ENCODE measurements at regions not wholly inside any gene's neighbourhood (a gene's known extent, or its start where the extent isn't known, plus 50 kb on each side); places are given as distances from the start of the nearest gene placed in this dataset.

- no peak for DNase-seq (ENCODE audit: low read depth in 2 of 3, low spot score in 1 of 3)
Measured at GRCh38 chr7:32266932-32267475, 196.8 kb upstream of the PDE1C start.

DNA sequence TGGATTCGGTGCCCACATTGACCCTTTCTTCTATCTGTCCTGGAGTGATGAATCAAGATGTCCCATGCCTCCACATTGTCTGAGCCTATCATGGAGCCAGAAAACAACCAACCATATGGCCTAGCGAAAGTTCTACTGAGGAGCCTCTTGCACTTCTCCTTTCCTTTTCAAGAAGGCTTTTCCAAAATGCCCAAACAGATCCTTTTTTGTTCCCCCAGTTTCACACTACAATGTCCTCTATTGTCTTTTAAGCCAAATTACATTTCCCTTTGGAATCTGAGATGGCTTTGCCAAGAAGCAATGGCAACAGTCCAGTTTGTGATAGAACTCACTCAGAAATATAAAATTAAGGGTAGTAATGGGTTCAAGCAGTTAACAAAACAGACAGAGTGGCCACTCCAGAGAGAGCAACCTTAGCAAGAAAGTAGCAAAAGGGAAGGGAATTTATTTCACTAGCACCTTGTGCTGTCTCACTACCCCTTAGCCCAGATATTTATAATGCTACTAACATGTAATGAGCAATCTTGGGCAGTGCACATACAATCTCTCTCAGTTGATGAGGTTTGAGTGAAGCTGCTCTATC lies 194.6 kb upstream of the PDE1C start:
- DNase-seq (ENCODE audit: low read depth in 2 of 3, low spot score in 1 of 3) = no peak

GRCh38 chr7:32263611-32264010 lies 193.4 kb upstream of the PDE1C start:
- no peak for DNase-seq (ENCODE audit: low read depth in 2 of 3, low spot score in 1 of 3)

- DNase-seq (ENCODE audit: low read depth in 2 of 3, low spot score in 1 of 3) = no peak
Measured at GRCh38 chr7:32262315-32262714, 192.1 kb upstream of the PDE1C start.

- no peak for DNase-seq (ENCODE audit: low read depth in 2 of 3, low spot score in 1 of 3)
Measured at GRCh38 chr7:32259931-32260596, 189.9 kb upstream of the PDE1C start.

DNA sequence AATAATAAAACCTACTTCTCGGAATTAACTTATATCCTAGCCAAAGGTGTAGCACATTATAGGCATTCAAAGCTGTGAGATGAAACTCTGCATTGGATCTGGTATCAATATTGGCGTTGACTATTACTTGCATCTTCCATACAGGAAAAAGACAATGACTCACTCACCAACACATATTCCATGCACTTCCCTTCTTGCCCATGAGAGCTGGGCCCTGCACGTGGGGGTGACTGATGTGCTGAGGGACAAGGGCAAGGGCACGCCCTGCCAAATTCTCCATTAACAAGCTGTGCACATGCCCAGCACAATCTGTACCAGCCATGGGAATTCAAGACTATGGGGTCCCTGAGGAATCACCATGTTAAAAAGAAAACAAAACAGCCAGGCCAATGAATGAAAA lies 188.1 kb upstream of the PDE1C start:
- no peak for DNase-seq (ENCODE audit: low read depth in 2 of 3, low spot score in 1 of 3)

- DNase-seq (ENCODE audit: low read depth in 2 of 3, low spot score in 1 of 3) = no peak
Measured at GRCh38 chr7:32257621-32258020, 187.4 kb upstream of the PDE1C start.

DNA sequence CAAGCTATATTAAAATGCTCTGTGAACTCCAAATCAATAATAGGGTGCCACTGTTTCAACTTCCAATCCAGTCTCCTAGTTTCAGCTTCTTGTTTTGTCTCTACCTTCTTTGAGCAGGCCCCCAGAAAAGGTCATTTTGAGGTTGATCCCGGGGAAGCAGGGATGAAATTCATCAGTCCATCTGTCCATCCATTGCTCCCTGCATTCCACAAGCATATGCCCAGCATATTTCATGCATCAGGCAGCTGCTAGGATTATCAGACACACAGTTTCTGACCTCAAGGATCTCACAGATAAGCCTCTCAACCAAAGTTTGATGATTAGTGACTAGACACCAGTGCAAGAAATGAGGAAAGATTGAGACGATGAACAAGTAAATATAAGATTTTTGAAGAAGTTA lies 186.6 kb upstream of the PDE1C start:
- DNase-seq (ENCODE audit: low read depth in 2 of 3, low spot score in 1 of 3) = no peak

DNA sequence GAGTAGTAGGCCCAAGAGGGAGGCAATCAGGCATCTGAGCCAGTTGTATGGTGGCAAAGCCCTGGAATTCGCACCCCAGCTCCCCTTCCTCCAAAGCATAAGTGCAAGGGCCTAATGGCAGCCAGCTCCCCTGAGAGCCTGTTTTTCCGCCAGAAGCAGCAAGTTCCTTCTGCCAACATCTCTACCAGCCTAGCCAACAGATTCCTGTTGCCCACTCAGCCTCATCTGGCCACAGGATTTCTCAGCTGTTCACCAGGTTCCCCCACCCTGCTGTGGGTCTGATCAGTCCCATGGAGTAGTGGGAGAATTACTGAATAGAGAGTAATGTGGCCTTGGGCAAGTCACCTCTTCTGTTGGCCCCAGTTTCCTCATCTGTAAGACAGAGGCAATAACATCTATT lies 186.2 kb upstream of the PDE1C start:
- no peak for DNase-seq (ENCODE audit: low read depth in 2 of 3, low spot score in 1 of 3)

DNA sequence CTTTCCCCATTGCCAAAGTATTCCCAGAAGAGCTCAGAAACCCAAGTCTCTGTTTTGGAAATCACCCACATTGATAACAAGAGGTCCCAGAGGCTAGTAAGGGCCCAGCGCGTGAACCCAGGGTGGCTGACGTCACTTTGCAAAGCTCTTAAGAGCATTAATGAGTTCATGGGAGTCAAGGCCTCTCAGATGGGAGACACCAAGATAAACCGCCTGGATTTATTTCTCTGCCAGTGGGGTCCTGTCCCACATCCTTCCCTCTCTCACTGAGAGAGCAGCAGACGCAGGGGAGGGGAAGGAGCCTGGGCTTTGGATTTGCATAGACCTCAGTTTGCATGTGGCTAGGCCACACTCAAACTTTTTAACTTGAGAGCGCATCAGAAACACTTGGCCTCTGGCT lies 184.8 kb upstream of the PDE1C start:
- DNase-seq (ENCODE audit: low read depth in 2 of 3, low spot score in 1 of 3) = no peak

GRCh38 chr7:32253299-32253698 lies 183.1 kb upstream of the PDE1C start:
- no peak for DNase-seq (ENCODE audit: low read depth in 2 of 3, low spot score in 1 of 3)

GRCh38 chr7:32251659-32252058 lies 181.5 kb upstream of the PDE1C start:
- no peak for DNase-seq (ENCODE audit: low read depth in 2 of 3, low spot score in 1 of 3)

- DNase-seq (ENCODE audit: low read depth in 2 of 3, low spot score in 1 of 3) = no peak
Measured at GRCh38 chr7:32250471-32251260, 180.5 kb upstream of the PDE1C start.

- no peak for DNase-seq (ENCODE audit: low read depth in 2 of 3, low spot score in 1 of 3)
Measured at GRCh38 chr7:32250003-32250402, 179.8 kb upstream of the PDE1C start.

- DNase-seq (ENCODE audit: low read depth in 2 of 3, low spot score in 1 of 3) = no peak
Measured at GRCh38 chr7:32248522-32248921, 178.3 kb upstream of the PDE1C start.

DNA sequence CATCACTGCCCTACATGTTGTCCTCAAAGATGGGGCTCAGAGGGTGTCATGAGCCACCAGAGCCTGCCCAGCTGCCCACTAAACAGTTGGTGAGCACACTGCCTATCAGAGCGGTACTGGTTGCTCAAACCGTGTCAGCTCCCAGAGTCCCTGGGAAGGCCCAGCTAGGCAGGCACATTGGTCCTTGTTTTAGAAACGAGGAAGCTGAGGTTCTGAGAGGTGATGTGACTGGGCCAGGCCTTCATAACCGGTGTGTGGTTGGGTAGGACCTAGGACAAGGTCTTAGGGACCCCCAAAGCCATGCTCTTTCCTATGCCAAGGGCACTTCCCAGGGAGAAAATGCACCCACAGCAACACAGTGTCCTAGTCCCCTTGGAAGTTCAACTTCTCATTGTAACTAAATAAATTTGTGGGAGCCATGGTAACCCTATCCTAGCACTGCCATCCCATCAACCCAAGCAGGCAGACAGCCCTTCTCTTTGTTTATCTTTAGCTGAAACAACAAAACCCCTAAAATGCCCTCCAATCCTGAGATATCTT lies 174.7 kb upstream of the PDE1C start:
- DNase-seq (ENCODE audit: low read depth in 2 of 3, low spot score in 1 of 3) = no peak

DNA sequence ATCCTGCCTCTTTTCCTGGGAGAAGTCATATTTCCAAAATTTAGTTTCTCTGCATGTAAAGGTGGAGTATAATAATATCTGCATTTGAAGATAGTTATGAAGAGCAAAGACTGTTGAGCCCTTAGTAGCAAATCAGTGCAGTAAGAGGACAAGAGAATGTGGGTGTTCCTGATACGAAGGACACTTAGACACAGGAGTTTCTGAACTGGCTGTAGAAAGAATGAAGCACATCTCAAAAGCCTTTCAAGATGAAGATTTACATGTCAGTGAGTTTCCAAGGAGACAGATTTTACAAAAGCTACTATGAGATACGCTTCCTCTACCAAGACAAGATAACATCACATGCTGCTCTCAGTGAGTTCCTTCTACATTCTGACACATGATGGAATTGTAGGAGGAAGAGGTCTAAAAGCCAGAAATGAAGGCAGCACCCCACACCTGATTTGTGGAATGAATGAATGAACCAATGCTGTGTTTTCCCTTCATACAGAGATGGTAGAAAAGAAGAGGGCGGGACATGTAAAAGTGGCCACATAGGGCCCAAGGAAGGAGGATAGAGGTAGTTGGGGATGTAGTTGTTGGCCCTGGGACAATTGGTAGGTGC lies 173.6 kb upstream of the PDE1C start:
- no peak for DNase-seq (ENCODE audit: low read depth in 2 of 3, low spot score in 1 of 3)

DNA sequence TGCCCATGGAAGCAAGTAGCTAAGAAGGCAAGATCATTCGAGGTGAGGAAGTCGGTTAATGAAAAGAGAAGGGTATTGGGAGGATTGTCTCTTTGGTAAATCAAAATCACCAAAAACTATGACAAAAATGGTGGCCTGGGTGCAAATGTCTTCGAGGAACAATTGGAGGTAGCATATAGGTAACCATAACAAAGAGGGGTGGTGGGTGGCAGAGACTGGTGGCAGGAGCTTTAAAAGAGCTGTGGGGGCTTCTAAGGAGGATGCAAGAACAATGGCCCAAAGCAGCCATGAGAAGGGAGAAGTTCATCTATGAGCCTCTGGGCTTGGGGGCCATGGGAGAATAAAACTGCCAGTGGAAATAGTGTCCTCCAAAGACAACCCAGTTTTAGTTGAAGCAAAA lies 172.2 kb upstream of the PDE1C start:
- DNase-seq (ENCODE audit: low read depth in 2 of 3, low spot score in 1 of 3) = no peak

GRCh38 chr7:32241636-32242035 lies 171.4 kb upstream of the PDE1C start:
- DNase-seq (ENCODE audit: low read depth in 2 of 3, low spot score in 1 of 3) = no peak

DNA sequence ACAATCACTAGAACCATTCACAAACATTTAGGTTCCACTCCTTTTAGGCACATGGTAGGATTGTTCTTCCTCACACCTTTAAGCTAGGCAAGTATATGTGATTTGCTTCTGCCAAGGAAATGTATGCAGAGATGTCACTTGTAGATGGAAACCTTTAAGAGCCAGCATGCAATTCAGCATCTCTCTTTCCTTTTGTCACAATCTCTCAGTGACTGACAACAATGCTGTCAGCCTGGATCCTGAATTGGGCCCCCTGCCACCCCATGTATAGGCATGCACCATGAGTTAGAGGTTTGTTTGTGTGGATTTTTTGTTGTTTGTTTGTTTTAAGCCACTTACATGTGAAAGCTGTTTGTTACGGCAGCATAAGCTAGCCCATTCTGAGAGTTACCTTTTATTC lies 169.6 kb upstream of the PDE1C start:
- no peak for DNase-seq (ENCODE audit: low read depth in 2 of 3, low spot score in 1 of 3)

DNA sequence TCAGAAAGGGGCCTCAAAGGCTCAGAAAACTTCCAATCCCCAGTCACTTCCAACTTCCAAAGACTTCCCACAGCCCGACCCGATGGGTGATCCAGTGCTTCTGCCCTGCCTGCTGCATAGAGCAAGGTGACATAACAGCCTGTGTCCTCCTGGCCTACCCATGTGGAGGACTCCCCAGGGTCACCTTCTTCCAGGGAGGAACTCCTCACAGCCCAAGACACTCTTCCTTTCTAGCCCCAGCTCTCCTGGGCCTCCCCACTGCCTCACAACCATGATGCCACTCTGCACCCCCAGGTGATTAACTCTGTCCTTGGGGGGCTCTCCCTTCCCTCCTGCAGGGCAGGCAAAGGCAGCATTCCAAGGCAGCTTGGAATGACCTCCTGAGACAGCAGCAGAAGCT lies 158.4 kb upstream of the PDE1C start:
- no peak for DNase-seq (ENCODE audit: low read depth in 2 of 3, low spot score in 1 of 3)

GRCh38 chr7:32227746-32228145 lies 157.5 kb upstream of the PDE1C start:
- DNase-seq (ENCODE audit: low read depth in 2 of 3, low spot score in 1 of 3) = no peak
